ENCODE measurements at regions not wholly inside any gene's neighbourhood (a gene's known extent, or its start where the extent isn't known, plus 50 kb on each side); places are given as distances from the start of the nearest gene placed in this dataset.

GRCh38 chr10:111356571-111356970, 279.7 kb downstream of the ADRA2A start:
- no peaks in the 10 kb centered on the region for H3K4me1 ChIP-seq
- no peaks in the 10 kb centered on the region for H3K9me3 ChIP-seq
- no peak overlapping the region for H3K4me3 ChIP-seq
- no peaks in the 10 kb centered on the region for H3K36me3 ChIP-seq
- DNase-seq, result no peak
- TF ChIP-seq POLR2A (IDR thresholded peaks at IDR 0.05), result no peak
- TF ChIP-seq EP300 (IDR thresholded peaks at IDR 0.05), result no peak
- no peak for TF ChIP-seq POLR2AphosphoS5 (IDR thresholded peaks at IDR 0.05)
- TF ChIP-seq CTCF (IDR thresholded peaks at IDR 0.05), result no peak
- intact Hi-C loops (cut with DNase I), result no loop called here
- H3K27me3 ChIP-seq, result no peaks in the 10 kb centered on the region
- no peak overlapping the region for H3K27ac ChIP-seq
- WGBS, 2 donors, result 51 to 64% methylated on average over 3 of the region's 3 CpGs

- H3K27ac ChIP-seq, result no peak overlapping the region
- no peak for DNase-seq
- H3K4me3 ChIP-seq, result no peak overlapping the region
- TF ChIP-seq POLR2A (IDR thresholded peaks at IDR 0.05) (no peak), CTCF (IDR thresholded peaks at IDR 0.05) (no peak), EP300 (IDR thresholded peaks at IDR 0.05) (no peak), POLR2AphosphoS5 (IDR thresholded peaks at IDR 0.05) (no peak)
- H3K27me3 ChIP-seq, result no peaks in the 10 kb centered on the region
- H3K9me3 ChIP-seq, result no peaks in the 10 kb centered on the region
- H3K36me3 ChIP-seq, result no peaks in the 10 kb centered on the region
- intact Hi-C loops (cut with DNase I), result no loop called here
- 65 to 91% methylated on average over 1 of the region's 1 CpG for WGBS, 2 donors
- H3K4me1 ChIP-seq, result no peaks in the 10 kb centered on the region
Observed at GRCh38 chr10:111357859-111358258, 281.0 kb downstream of the ADRA2A start.

GRCh38 chr10:111360260-111360925, 283.6 kb downstream of the ADRA2A start:
- H3K36me3 ChIP-seq, result no peaks in the 10 kb centered on the region
- no peak overlapping the region for H3K27ac ChIP-seq
- no peak overlapping the region for H3K4me3 ChIP-seq
- no peak for DNase-seq
- no peaks in the 10 kb centered on the region for H3K27me3 ChIP-seq
- 12 to 23% methylated on average over 5 of the region's 5 CpGs for WGBS, 2 donors
- no peaks in the 10 kb centered on the region for H3K4me1 ChIP-seq
- no peaks in the 10 kb centered on the region for H3K9me3 ChIP-seq
- intact Hi-C loops (cut with DNase I), result no loop called here
- no peak for TF ChIP-seq POLR2AphosphoS5 (IDR thresholded peaks at IDR 0.05)
- no peak for TF ChIP-seq POLR2A (IDR thresholded peaks at IDR 0.05)
- no peak for TF ChIP-seq EP300 (IDR thresholded peaks at IDR 0.05)
- TF ChIP-seq CTCF (IDR thresholded peaks at IDR 0.05), result peak in 2 of 4 experiments; percentile 18 to 26

GRCh38 chr10:111367531-111367930, 290.7 kb downstream of the ADRA2A start:
- no peaks in the 10 kb centered on the region for H3K4me1 ChIP-seq
- no peaks in the 10 kb centered on the region for H3K36me3 ChIP-seq
- intact Hi-C loops (cut with DNase I), result no loop called here
- H3K9me3 ChIP-seq, result no peaks in the 10 kb centered on the region
- TF ChIP-seq POLR2A (IDR thresholded peaks at IDR 0.05) (no peak), EP300 (IDR thresholded peaks at IDR 0.05) (no peak), POLR2AphosphoS5 (IDR thresholded peaks at IDR 0.05) (no peak), CTCF (IDR thresholded peaks at IDR 0.05) (no peak)
- 89 to 93% methylated on average over 2 of the region's 2 CpGs for WGBS, 2 donors
- H3K27me3 ChIP-seq, result no peaks in the 10 kb centered on the region
- DNase-seq, result no peak
- no peak overlapping the region for H3K4me3 ChIP-seq
- no peak overlapping the region for H3K27ac ChIP-seq

- intact Hi-C loops (cut with DNase I), result no loop called here
- no peaks in the 10 kb centered on the region for H3K36me3 ChIP-seq
- WGBS, 2 donors, result 51 to 61% methylated on average over 3 of the region's 3 CpGs
Observed at GRCh38 chr10:111370101-111370500, 293.3 kb downstream of the ADRA2A start.

More at GRCh38 chr10:111370101-111370500, 293.3 kb downstream of the ADRA2A start:
- Histone ChIP-seq H3K27me3 (no peaks in the 10 kb centered on the region), H3K27ac (no peak overlapping the region), H3K4me3 (no peak overlapping the region), H3K4me1 (no peaks in the 10 kb centered on the region), H3K9me3 (no peaks in the 10 kb centered on the region)
- no peak for DNase-seq
- TF ChIP-seq EP300 (IDR thresholded peaks at IDR 0.05), result no peak
- TF ChIP-seq POLR2AphosphoS5 (IDR thresholded peaks at IDR 0.05), result no peak

All from sigmoid colon (tissue), 6 donors.